Caco-2 (cell line): ENCODE measurements at regions not wholly inside any gene's neighbourhood (a gene's known extent, or its start where the extent isn't known, plus 50 kb on each side); places are given as distances from the start of the nearest gene placed in this dataset.
"Not testable (repeated sequence)": the region's sequence is repeated elsewhere in the genome, so short reads cannot be mapped to it uniquely, and the experiment has no call there.

Source experiments
- BruUV-seq: library from RNA; stranded (reverse); fragments of 400-500 nt; replicated peaks from 2 replicates; lab custom pipeline; 2021; lab: Mats Ljungman, UMichigan
- CTCF ChIA-PET: fragments of 300-600 bp; sonication (Branson Sonifier 250); formaldehyde crosslinking; loops from one replicate; lab custom pipeline; 2022; ENCODE audit warnings: antibody characterized with exemption; lab: Charles Lee
- POLR2A ChIA-PET: fragments of 300-600 bp; sonication (Branson Sonifier 250); formaldehyde crosslinking; loops from one replicate; lab custom pipeline; 2022; ENCODE audit warnings: antibody characterized with exemption; lab: Charles Lee
- DNase-seq, 2 experiments: peaks; one replicate each; pipeline versions ENCODE4 v3.0.0 to v3.0.0-alpha.2; 2020 to 2022
- H3K27me3 ChIP-seq: replicated peaks from 2 replicates; pipeline ENCODE4 v1.6.0; 2011; ENCODE audit warnings: low read length; ENCODE audit not compliant: control insufficient read depth, insufficient read depth
- H3K36me3 ChIP-seq: 2 replicates; pipeline ENCODE4 v1.5.1; 2011; ENCODE audit warnings: low read length; ENCODE audit not compliant: control insufficient read depth, insufficient read depth
- H3K4me1 ChIP-seq: fragments of 250-450 bp; sonication (Bioruptor Pico); 2 replicates; pipeline ENCODE4 v1.5.1; 2020; ENCODE audit warnings: mild to moderate bottlenecking
- H3K4me3 ChIP-seq: 2 replicates; pipeline ENCODE4 v1.5.1; 2011; ENCODE audit warnings: low read depth, mild to moderate bottlenecking, control low read depth, low read length
- H3K9me3 ChIP-seq: fragments of 250-450 bp; sonication (Bioruptor Pico); 2 replicates; pipeline ENCODE4 v1.5.1; 2020; ENCODE audit warnings: mild to moderate bottlenecking, moderate library complexity
- H3K27ac Mint-ChIP-seq: one replicate; pipeline ENCODE4 v1.8.0; 2022; ENCODE audit warnings: mixed read lengths; ENCODE audit not compliant: unreplicated experiment
- H3K27me3 Mint-ChIP-seq: one replicate; pipeline ENCODE4 v1.8.0; 2022; ENCODE audit warnings: mixed read lengths; ENCODE audit not compliant: insufficient read depth, unreplicated experiment
- H3K36me3 Mint-ChIP-seq: one replicate; pipeline ENCODE4 v1.8.0; 2022; ENCODE audit warnings: mild to moderate bottlenecking, mixed read lengths; ENCODE audit not compliant: insufficient read depth, unreplicated experiment
- H3K4me1 Mint-ChIP-seq: one replicate; pipeline ENCODE4 v1.8.0; 2022; ENCODE audit warnings: low read depth, mixed read lengths; ENCODE audit not compliant: unreplicated experiment
- H3K4me3 Mint-ChIP-seq: one replicate; pipeline ENCODE4 v1.8.0; 2022; ENCODE audit warnings: mild to moderate bottlenecking, moderate library complexity, mixed read lengths; ENCODE audit not compliant: unreplicated experiment
- H3K9me3 Mint-ChIP-seq: one replicate; pipeline ENCODE4 v1.8.0; 2022; ENCODE audit warnings: mixed read lengths; ENCODE audit not compliant: unreplicated experiment
- intact Hi-C: fragments of 100-400 bp; cut with micrococcal nuclease; formaldehyde crosslinking; loops from one replicate; pipeline ENCODE4 v1.10.0; 2022; ENCODE audit not compliant: unreplicated experiment
- TF ChIP-seq, protein P1 (sequence below), 2 experiments: fragments of 200-600 bp in 1 of 2; IDR thresholded peaks; 1 replicate in 1 of 2; 2 replicates in 1 of 2; pipeline versions ENCODE4 v1.5.1 to v1.8.0; 2011 to 2022; ENCODE audit warnings: antibody characterized with exemption in 1 of 2, control low read depth in 1 of 2, inconsistent platforms in 1 of 2, low read depth in 1 of 2, low read length in 1 of 2, mild to moderate bottlenecking in 1 of 2, moderate library complexity in 1 of 2; ENCODE audit not compliant: insufficient read depth in 1 of 2, severe bottlenecking in 1 of 2, unreplicated experiment in 1 of 2

DNA sequence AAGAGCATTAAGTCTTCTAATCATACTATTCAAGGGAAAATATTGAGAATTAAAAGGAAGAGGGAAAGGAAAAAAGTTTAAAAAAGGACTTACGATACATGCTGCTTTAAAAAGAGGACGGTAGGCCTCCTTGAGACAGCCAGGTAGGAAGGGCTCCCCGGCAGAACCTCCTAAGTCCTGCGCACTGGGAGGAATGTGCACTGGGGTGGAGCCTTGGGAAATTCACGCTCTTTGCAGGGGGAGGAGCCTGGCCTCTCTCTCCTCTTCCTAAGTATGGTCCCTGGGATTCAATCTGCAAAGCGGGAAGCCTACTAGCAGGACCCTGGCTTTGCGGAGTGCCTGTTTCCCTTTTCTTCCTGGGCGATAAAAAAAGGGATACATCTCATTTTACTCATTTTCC lies 553.0 kb downstream of the RPS29 start:
- Mint-ChIP-seq H3K27ac (no peak overlapping the region), H3K4me1 (peaks cover 6% of the 10 kb centered on the region), H3K27me3 (no peaks in the 10 kb centered on the region), H3K4me3 (no peak overlapping the region), H3K9me3 (peaks cover 2% of the 10 kb centered on the region), H3K36me3 (no peaks in the 10 kb centered on the region)
- POLR2A ChIA-PET, result no interaction called here
- no peaks in the 10 kb centered on the region for H3K36me3 ChIP-seq
- CTCF ChIA-PET, result no interaction called here
- intact Hi-C loops, result no loop called here
- H3K27me3 ChIP-seq, result no peaks in the 10 kb centered on the region
- no peak overlapping the region for H3K4me3 ChIP-seq
- TF ChIP-seq, protein P1, sequence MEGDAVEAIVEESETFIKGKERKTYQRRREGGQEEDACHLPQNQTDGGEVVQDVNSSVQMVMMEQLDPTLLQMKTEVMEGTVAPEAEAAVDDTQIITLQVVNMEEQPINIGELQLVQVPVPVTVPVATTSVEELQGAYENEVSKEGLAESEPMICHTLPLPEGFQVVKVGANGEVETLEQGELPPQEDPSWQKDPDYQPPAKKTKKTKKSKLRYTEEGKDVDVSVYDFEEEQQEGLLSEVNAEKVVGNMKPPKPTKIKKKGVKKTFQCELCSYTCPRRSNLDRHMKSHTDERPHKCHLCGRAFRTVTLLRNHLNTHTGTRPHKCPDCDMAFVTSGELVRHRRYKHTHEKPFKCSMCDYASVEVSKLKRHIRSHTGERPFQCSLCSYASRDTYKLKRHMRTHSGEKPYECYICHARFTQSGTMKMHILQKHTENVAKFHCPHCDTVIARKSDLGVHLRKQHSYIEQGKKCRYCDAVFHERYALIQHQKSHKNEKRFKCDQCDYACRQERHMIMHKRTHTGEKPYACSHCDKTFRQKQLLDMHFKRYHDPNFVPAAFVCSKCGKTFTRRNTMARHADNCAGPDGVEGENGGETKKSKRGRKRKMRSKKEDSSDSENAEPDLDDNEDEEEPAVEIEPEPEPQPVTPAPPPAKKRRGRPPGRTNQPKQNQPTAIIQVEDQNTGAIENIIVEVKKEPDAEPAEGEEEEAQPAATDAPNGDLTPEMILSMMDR (IDR thresholded peaks at IDR 0.05; ENCODE audit: insufficient read depth in 1 of 2, low read depth in 1 of 2, low read length in 1 of 2, severe bottlenecking in 1 of 2, unreplicated experiment in 1 of 2), result no peak
- no TSS peak for BruUV-seq
- DNase-seq, result no peak
- no peaks in the 10 kb centered on the region for H3K4me1 ChIP-seq
- H3K9me3 ChIP-seq, result no peaks in the 10 kb centered on the region

DNA sequence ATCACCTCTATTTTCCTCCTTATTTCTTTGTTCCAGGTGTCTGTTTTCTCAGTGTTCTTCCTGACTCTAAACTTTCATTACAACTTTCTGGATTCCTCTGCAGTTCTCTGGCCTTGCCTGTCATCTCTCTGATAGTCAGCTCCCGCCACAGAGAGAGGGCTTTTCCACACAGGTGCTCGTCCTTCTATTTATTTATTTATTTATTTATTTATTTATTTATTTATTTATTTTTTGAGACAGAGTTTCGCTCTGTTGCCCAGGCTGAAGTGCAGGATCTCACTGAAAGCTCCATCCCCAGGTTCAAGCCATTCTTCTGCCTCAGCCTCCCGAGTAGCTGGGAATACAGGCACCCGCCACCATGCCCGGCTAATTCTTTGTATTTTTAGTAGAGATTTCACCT lies 554.5 kb downstream of the RPS29 start:
- H3K36me3 Mint-ChIP-seq, CTCF ChIA-PET, POLR2A ChIA-PET, DNase-seq, H3K27me3 ChIP-seq, H3K9me3 Mint-ChIP-seq, H3K4me3 Mint-ChIP-seq, H3K27ac Mint-ChIP-seq, H3K4me1 Mint-ChIP-seq, BruUV-seq, H3K4me1 ChIP-seq, H3K4me3 ChIP-seq, intact Hi-C loops, H3K36me3 ChIP-seq, H3K9me3 ChIP-seq, H3K27me3 Mint-ChIP-seq: not testable (repeated sequence)

DNA sequence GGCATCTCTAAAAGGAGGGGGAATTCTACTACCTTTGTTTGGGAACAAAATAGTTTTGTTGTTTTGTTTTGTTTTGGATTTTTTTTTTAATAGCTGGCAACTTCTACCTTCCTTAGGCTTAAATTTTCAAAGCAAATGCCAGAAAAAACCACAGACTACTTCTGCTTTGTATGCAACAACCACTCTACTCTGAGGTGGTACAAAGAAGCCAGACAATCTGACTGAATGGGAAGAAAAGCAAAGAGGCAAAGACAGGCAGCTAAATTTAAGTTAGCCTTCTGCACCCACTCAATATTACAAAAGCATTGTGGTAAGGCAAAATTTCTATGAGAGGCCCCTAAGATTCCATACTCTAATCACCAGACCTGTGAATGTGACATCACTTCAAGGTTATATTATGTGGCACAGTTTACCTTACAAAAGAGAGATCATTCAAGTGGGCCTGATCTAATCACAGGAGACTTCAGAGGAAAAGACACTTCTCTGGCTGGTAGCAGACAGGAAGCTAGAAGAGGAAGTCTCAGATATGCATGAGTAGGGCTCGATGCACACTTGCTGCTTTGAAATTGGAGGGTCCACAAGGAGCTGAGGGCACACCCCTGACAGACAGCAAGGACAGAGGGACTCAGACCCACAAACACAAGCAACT lies 566.6 kb downstream of the RPS29 start:
- Histone ChIP-seq H3K27me3 (no peaks in the 10 kb centered on the region), H3K36me3 (no peaks in the 10 kb centered on the region), H3K9me3 (no peaks in the 10 kb centered on the region), H3K4me1 (peaks cover 30% of the 10 kb centered on the region), H3K4me3 (no peak overlapping the region)
- Mint-ChIP-seq H3K36me3 (no peaks in the 10 kb centered on the region), H3K27ac (peak overlapping the region; percentile 30), H3K4me1 (peaks cover 23% of the 10 kb centered on the region), H3K4me3 (no peak overlapping the region), H3K27me3 (no peaks in the 10 kb centered on the region), H3K9me3 (no peaks in the 10 kb centered on the region)
- CTCF ChIA-PET, result no interaction called here
- no TSS peak for BruUV-seq
- POLR2A ChIA-PET, result no interaction called here
- DNase-seq, result no peak
- intact Hi-C loops, result no loop called here
- TF ChIP-seq, protein P1 (IDR thresholded peaks at IDR 0.05; ENCODE audit: insufficient read depth in 1 of 2, low read depth in 1 of 2, low read length in 1 of 2, severe bottlenecking in 1 of 2, unreplicated experiment in 1 of 2), result no peak
